ENCODE measurements at regions not wholly inside any gene's neighbourhood (a gene's known extent, or its start where the extent isn't known, plus 50 kb on each side); places are given as distances from the start of the nearest gene placed in this dataset.
A peak's percentile ranks its signal among the peaks of the same experiment; 100 is the strongest.

DNA sequence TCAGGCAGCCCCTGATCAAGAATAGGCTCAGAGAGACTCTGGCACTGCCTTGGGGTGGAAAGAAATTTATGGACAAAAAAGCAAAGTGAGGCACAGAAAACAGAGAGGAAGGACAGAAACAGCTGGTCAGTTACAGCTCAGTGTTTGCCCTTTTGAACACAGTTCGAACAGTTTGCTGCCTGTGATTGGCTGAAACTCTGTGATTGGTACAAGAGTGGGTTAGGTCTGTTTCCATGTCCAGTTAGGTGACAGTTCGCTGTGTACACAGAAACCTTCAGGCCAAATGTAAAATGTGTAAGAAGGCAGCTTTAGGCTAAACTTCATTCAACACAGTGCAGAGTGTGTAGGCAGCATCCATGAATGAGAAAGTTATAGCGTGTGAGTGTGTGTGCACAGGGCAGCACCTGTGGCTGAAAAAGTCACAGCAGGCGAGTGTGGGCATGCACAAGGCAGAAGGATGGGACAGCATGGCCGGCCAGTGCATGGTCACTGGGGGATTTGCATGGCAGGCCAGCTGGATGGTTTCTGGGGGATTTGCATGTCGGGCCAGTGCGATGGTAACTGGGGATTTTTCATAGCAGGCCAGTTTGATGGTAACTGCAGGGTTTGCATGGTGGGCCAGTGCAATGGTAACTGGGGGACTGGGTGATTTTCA lies 75.4 kb upstream of the FRMD1 start:
- H3K4me3 ChIP-seq (ENCODE audit: low read depth, low read length) = no peak overlapping the region
- no peak for DNase-seq
- H3K36me3 ChIP-seq = no peaks in the 10 kb centered on the region
- no peaks in the 10 kb centered on the region for H3K27me3 ChIP-seq
- no peaks in the 10 kb centered on the region for H3K9me3 ChIP-seq
- TF ChIP-seq, protein P1, sequence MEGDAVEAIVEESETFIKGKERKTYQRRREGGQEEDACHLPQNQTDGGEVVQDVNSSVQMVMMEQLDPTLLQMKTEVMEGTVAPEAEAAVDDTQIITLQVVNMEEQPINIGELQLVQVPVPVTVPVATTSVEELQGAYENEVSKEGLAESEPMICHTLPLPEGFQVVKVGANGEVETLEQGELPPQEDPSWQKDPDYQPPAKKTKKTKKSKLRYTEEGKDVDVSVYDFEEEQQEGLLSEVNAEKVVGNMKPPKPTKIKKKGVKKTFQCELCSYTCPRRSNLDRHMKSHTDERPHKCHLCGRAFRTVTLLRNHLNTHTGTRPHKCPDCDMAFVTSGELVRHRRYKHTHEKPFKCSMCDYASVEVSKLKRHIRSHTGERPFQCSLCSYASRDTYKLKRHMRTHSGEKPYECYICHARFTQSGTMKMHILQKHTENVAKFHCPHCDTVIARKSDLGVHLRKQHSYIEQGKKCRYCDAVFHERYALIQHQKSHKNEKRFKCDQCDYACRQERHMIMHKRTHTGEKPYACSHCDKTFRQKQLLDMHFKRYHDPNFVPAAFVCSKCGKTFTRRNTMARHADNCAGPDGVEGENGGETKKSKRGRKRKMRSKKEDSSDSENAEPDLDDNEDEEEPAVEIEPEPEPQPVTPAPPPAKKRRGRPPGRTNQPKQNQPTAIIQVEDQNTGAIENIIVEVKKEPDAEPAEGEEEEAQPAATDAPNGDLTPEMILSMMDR (IDR thresholded peaks at IDR 0.05; ENCODE audit: low read depth, low read length) = no peak
- H3K4me1 ChIP-seq = peaks cover 7% of the 10 kb centered on the region; the same call in 1 of the 2 replicates

GRCh38 chr6:168153553-168153952 lies 74.5 kb upstream of the FRMD1 start:
- TF ChIP-seq, protein P1 (IDR thresholded peaks at IDR 0.05; ENCODE audit: low read depth, low read length) = no peak
- no peaks in the 10 kb centered on the region for H3K36me3 ChIP-seq

DNA sequence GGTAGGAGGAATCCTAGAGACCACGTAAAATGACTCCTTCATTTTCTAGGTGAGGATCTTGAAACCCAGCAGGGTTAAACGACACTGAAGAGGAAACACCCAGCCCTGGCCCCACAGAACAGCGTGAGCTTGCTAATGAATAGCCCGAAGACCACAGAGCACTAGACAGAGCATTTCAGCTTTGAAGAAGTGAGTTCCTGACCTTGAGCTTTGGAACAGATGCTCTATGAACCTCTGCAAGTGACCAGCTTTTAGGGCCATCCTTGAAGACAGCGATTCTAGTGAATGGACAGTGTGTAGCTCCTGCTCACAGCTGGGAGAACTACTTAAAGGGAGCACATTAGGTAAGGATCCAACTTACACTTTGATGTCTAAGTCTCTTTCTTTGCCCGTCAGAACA lies 74.0 kb upstream of the FRMD1 start:
- H3K4me3 ChIP-seq (ENCODE audit: low read depth, low read length) = no peak overlapping the region
- no peaks in the 10 kb centered on the region for H3K36me3 ChIP-seq
- H3K27me3 ChIP-seq = no peaks in the 10 kb centered on the region
- peaks cover 3% of the 10 kb centered on the region; the same call in 1 of the 2 replicates for H3K4me1 ChIP-seq
- H3K9me3 ChIP-seq = no peaks in the 10 kb centered on the region
- DNase-seq = no peak
- TF ChIP-seq, protein P1 (IDR thresholded peaks at IDR 0.05; ENCODE audit: low read depth, low read length) = no peak

More at GRCh38 chr6:168153553-168153952, 74.5 kb upstream of the FRMD1 start:
- no peaks in the 10 kb centered on the region for H3K27me3 ChIP-seq
- no peaks in the 10 kb centered on the region for H3K9me3 ChIP-seq
- no peak for DNase-seq
- no peak overlapping the region for H3K4me3 ChIP-seq (ENCODE audit: low read depth, low read length)
- H3K4me1 ChIP-seq = peaks cover 7% of the 10 kb centered on the region; the same call in 1 of the 2 replicates

DNA sequence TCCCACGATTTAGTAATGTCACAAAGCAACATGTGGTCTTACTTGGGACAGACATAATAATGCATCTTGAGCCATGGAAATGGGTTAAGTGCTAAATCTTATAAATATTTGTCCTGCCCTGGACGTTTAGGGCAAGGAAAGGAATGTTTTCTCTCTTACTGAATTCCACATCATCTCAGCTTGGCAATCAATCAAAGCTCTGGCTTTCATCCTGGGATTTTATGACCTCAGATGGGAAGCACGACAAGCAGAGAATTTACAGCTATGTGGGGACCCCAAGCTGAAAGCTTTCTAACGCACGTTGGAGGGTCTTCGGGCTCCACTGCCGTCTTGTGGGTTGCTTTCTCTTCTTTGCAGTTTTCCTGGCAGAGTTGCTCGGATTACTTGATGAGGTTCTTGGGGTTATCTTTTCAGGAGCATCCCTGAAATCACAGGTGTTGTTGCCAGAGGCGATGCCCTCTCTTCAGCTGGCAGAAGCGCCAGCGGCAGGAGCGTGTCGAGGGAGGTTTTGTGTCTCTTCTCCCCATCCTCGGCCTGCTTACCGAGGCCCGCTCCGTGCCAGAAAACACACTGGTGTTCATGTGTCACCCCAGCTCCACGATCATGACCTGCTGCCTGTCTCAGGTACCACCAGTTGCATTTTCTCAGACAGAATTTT lies 73.4 kb upstream of the FRMD1 start:
- Histone ChIP-seq H3K4me3 (ENCODE audit: low read depth, low read length) (no peak overlapping the region), H3K9me3 (no peaks in the 10 kb centered on the region), H3K27me3 (no peaks in the 10 kb centered on the region), H3K4me1 (no peaks in the 10 kb centered on the region), H3K36me3 (no peaks in the 10 kb centered on the region)
- no peak for DNase-seq
- TF ChIP-seq, protein P1 (IDR thresholded peaks at IDR 0.05; ENCODE audit: low read depth, low read length) = no peak

- peak; percentile 40 for DNase-seq
- H3K27me3 ChIP-seq = no peaks in the 10 kb centered on the region
- no peak overlapping the region for H3K4me3 ChIP-seq (ENCODE audit: low read depth, low read length)
- TF ChIP-seq, protein P1 (IDR thresholded peaks at IDR 0.05; ENCODE audit: low read depth, low read length) = peak; percentile 67
- no peaks in the 10 kb centered on the region for H3K36me3 ChIP-seq
- no peaks in the 10 kb centered on the region for H3K9me3 ChIP-seq
- H3K4me1 ChIP-seq = no peaks in the 10 kb centered on the region
Observed at GRCh38 chr6:168150551-168151320, 71.7 kb upstream of the FRMD1 start.

Data from BE2C (cell line).